GM12872 (cell line): ENCODE measurements at regions not wholly inside any gene's neighbourhood (a gene's known extent, or its start where the extent isn't known, plus 50 kb on each side); places are given as distances from the start of the nearest gene placed in this dataset.

Experiments used
- TF ChIP-seq, protein P1 (sequence below): IDR thresholded peaks from 3 replicates; pipeline ENCODE4 v1.5.1; 2011; ENCODE audit warnings: low read depth, mild to moderate bottlenecking, low read length, moderate library complexity; ENCODE audit not compliant: insufficient read depth

- TF ChIP-seq, protein P1, sequence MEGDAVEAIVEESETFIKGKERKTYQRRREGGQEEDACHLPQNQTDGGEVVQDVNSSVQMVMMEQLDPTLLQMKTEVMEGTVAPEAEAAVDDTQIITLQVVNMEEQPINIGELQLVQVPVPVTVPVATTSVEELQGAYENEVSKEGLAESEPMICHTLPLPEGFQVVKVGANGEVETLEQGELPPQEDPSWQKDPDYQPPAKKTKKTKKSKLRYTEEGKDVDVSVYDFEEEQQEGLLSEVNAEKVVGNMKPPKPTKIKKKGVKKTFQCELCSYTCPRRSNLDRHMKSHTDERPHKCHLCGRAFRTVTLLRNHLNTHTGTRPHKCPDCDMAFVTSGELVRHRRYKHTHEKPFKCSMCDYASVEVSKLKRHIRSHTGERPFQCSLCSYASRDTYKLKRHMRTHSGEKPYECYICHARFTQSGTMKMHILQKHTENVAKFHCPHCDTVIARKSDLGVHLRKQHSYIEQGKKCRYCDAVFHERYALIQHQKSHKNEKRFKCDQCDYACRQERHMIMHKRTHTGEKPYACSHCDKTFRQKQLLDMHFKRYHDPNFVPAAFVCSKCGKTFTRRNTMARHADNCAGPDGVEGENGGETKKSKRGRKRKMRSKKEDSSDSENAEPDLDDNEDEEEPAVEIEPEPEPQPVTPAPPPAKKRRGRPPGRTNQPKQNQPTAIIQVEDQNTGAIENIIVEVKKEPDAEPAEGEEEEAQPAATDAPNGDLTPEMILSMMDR = no peak
Measured at GRCh38 chr13:21234526-21234925, 58.1 kb downstream of the MRPL57 start.

DNA sequence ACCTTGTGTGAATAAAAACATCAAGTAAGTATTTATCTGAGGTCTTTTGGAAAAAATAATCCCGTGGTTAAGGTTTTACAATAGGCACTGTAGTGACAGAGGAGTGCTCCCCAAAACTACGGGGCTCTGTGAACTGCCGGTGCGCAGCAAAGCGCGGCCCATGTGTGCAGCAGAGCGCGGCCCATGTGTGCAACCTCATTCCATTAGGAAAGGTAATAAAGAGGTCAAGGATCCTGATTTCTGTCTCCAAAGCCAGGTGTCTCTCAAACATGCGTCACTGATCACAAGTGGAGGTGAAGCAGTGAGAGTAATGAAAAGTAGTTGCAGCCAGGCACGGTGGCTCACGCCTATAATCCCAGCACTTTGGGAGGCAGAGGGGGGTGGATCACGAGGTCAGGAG is 58.7 kb downstream of the MRPL57 start:
- TF ChIP-seq, protein P1 = no peak

GRCh38 chr13:21237081-21237480 is 60.6 kb downstream of the MRPL57 start:
- TF ChIP-seq, protein P1 = no peak

DNA sequence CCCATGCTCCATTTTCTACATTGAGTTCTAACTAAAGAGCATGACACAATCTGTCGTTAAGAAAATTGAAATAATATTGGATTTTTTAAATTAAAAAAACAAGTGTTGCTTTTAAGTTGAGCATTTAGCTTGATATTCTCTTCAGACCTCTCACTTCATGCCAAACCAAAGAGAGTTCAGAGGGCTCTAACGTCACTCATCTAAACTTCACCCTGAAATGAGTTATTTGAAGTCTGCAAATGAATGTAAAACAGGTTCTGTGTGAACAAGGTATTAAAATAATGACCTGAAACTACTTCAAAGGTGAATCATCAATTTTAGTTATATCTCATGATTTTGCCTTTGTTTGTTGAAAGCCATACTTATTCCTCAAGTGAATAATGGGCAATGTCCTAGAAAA is 61.8 kb downstream of the MRPL57 start:
- TF ChIP-seq, protein P1 = no peak

GRCh38 chr13:21240586-21240985 is 64.1 kb downstream of the MRPL57 start:
- TF ChIP-seq, protein P1 = no peak

- TF ChIP-seq, protein P1 = no peak
Measured at GRCh38 chr13:21242236-21242635, 65.8 kb downstream of the MRPL57 start.

- TF ChIP-seq, protein P1 = no peak
Measured at GRCh38 chr13:21243045-21243897, 66.8 kb downstream of the MRPL57 start.
